ENCODE measurements at regions not wholly inside any gene's neighbourhood (a gene's known extent, or its start where the extent isn't known, plus 50 kb on each side); places are given as distances from the start of the nearest gene placed in this dataset.

DNA sequence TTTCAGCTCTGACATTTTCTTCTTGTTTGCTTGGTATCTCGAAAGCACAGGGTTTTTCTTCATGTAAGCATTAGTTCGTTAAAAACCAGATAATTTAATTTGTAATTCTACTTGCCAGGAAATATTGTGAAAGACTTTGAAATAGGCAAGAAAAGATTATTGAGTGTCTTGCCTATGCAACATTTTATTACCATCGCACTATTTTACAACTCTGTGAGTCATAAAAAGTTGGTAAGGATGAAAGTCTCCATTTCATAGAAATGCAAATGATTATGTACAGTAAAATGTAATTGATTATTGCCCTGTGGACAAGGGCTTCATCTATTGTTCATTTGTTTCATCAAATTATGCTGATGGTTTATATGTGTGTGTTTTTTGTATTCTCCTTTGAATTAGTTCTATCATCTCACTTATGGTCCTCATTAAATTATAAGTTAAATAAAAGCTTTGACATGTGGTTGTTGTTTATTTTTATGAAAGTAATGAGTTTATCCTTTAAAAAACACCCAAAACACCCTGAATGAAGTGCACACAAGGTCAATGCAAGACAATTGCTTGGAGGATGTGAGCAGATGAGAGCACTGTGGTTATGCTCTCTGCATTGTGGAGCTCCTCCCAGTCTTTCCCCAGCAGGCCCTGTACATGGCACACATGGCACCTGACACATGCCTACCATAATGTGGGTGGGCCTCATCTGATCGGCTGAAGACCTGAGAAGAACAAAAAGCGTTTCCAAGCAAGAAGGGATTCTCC is 230.8 kb downstream of the CXCL12 start:
- DNase-seq (ENCODE audit: low read depth) = no peak
- no peak overlapping the region for H3K4me3 ChIP-seq (ENCODE audit: low read depth, low read length)
- TF ChIP-seq, protein P1, sequence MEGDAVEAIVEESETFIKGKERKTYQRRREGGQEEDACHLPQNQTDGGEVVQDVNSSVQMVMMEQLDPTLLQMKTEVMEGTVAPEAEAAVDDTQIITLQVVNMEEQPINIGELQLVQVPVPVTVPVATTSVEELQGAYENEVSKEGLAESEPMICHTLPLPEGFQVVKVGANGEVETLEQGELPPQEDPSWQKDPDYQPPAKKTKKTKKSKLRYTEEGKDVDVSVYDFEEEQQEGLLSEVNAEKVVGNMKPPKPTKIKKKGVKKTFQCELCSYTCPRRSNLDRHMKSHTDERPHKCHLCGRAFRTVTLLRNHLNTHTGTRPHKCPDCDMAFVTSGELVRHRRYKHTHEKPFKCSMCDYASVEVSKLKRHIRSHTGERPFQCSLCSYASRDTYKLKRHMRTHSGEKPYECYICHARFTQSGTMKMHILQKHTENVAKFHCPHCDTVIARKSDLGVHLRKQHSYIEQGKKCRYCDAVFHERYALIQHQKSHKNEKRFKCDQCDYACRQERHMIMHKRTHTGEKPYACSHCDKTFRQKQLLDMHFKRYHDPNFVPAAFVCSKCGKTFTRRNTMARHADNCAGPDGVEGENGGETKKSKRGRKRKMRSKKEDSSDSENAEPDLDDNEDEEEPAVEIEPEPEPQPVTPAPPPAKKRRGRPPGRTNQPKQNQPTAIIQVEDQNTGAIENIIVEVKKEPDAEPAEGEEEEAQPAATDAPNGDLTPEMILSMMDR (IDR thresholded peaks at IDR 0.05; ENCODE audit: insufficient read depth, low read depth, low read length, missing control alignments) = no peak

DNA sequence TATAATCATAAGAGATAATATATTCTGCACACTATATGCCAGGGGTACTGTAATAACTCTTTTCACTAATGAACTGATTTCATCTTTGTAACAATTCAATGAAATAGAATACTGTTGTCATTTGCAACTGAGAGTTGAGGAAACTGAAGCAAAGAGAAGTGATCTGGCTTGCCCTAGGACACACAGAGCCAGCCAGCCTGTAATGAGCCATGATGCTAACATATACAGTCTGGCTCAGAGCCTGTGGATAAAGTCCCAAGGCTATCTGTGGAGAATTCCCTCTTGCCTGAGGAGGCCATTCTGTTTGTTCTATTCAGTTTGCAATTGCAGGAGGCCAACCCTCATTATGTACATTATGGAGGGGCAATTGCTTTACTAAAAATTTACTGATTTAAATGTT is 241.3 kb downstream of the CXCL12 start:
- H3K4me3 ChIP-seq (ENCODE audit: low read depth, low read length) = no peak overlapping the region
- TF ChIP-seq, protein P1 (IDR thresholded peaks at IDR 0.05; ENCODE audit: insufficient read depth, low read depth, low read length, missing control alignments) = no peak
- DNase-seq (ENCODE audit: low read depth) = no peak

DNA sequence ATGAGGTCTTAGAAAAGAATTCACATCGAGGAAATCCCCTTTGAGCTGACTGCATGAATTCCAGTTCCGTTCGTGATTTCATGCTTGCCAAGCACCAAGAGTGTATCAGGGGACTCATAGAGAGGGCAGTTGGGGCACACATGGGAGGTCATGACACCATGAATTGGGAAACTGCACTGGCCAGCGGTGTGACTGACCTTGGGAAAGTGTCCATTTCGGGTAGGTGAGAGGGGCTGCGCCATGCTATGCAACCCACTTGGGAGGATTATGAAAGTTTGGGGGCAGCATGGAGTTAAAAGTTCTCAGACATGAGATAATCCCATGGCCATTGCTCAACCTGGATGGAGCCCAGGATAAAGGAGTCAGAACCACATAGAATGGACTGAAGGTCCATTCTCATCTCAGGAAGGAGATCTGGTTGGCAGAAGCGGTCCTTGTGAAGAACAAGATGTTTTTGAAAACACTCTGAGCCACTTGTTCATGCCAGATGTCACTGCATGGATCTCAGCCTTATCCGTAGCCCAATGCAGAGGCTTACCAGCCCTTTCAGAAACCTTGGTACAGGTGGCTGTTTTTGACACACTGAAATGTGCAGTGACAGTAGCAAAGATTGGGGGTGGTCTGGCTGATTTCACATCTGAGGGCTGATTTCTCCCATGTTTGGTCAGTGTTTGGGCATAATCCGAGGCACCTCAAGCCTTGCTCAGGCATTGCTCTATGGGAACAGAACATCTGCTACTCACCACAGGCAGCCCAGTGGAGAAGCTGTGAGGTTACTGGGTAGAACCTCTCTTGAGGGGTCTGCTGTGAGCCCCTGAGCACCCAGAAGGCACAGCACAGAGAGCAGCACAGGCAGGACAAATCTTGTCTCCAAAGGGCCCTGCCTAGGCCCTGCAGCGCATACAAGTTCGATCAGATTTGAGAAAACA is 252.3 kb downstream of the CXCL12 start:
- H3K4me3 ChIP-seq (ENCODE audit: low read depth, low read length) = no peak overlapping the region
- DNase-seq (ENCODE audit: low read depth) = no peak
- TF ChIP-seq, protein P1 (IDR thresholded peaks at IDR 0.05; ENCODE audit: insufficient read depth, low read depth, low read length, missing control alignments) = no peak

DNA sequence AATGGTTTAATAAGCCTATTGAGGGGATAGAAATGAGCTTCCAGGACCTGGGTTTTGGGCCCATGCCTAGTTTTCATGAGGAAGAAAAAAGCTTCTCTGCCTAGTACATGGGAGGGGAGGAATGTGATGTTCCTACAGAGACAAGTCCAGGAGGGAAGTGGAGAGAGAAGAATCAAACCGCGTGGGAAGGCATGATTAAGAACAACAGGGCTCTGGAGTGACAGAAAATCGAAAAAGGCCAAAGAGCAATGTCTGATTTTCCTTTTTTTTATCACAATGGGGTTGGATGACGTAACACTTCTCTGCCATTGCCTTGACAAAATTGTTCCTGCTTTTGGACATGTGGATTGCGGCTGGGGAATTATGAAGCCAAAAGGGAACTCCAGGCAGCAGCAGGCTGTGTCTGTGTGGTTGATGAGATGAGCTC is 258.6 kb downstream of the CXCL12 start:
- no peak for DNase-seq (ENCODE audit: low read depth)
- TF ChIP-seq, protein P1 (IDR thresholded peaks at IDR 0.05; ENCODE audit: insufficient read depth, low read depth, low read length, missing control alignments) = no peak
- no peak overlapping the region for H3K4me3 ChIP-seq (ENCODE audit: low read depth, low read length)

DNA sequence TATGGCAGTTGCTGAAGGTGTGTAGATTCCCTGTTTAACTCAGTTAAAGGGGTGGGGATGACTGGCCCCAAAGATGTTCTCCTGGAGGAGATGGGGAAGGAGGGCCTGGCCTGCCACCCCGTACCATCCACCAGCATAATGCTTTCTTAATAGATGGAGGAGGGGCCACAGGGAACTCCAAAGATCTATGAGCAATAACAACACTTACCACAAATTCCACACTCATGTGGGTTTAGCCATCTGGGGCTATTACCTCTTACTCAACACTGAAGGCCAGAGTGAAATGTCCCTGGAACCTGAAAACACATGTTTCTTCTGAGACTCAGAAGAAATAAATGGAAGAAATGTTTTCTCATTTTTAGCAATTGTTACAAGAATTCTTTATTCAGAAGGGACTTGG is 259.0 kb downstream of the CXCL12 start:
- peak; percentile 8 for DNase-seq (ENCODE audit: low read depth)
- TF ChIP-seq, protein P1 (IDR thresholded peaks at IDR 0.05; ENCODE audit: insufficient read depth, low read depth, low read length, missing control alignments) = no peak

DNA sequence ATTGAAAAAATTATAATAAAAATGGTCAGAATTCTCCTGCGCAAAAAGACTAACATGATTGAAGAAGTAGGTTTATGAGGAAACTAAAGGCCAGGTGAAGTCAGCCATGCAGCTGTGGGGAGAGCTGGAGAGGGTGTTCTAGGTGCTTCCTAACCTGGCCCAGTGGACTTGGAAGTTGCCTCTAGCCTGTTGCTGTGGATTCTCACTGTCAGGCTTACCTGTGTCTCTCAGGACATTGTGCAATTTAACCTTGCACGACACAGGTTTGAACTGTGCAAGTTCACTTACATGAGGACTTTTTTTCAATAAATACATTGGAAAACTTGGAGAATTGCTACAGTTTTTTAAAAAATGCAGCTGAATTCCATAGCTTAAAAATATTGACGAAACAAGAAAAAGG is 266.4 kb downstream of the CXCL12 start:
- DNase-seq (ENCODE audit: low read depth) = no peak
- H3K4me3 ChIP-seq (ENCODE audit: low read depth, low read length) = no peak overlapping the region

More for the DNA sequence above, 259.0 kb downstream of the CXCL12 start:
- no peak overlapping the region for H3K4me3 ChIP-seq (ENCODE audit: low read depth, low read length)

More for the DNA sequence above, 266.4 kb downstream of the CXCL12 start:
- TF ChIP-seq, protein P1 (IDR thresholded peaks at IDR 0.05; ENCODE audit: insufficient read depth, low read depth, low read length, missing control alignments) = no peak

Data from GM12865 (cell line).